K562 (cell line): ENCODE measurements at regions not wholly inside any gene's neighbourhood (a gene's known extent, or its start where the extent isn't known, plus 50 kb on each side); places are given as distances from the start of the nearest gene placed in this dataset.

Experiments
- ATAC-seq: fragments of 200-7000 bp; cut with Tn5 transposase; 3 replicates; pipeline ENCODE4 v1.9.1; 2020; ENCODE audit warnings: moderate library complexity
- BruUV-seq: library from RNA; stranded (reverse); fragments of 400-500 nt; replicated peaks from 2 replicates; lab custom pipeline; 2021; lab: Mats Ljungman, UMichigan
- CTCF ChIA-PET: fragments of 300-600 bp; formaldehyde crosslinking; extraction: SDS; loops from one replicate; lab custom pipeline; 2021; ENCODE audit warnings: low intra/inter-chr PET ratio; lab: Yijun Ruan, JAX
- POLR2A ChIA-PET: fragments of 300-600, 350-650 bp; sonication (Branson Sonifier 250); formaldehyde crosslinking; extraction: SDS; loops from one replicate; lab custom pipeline; 2021; ENCODE audit warnings: antibody characterized with exemption, inconsistent platforms; lab: Yijun Ruan, JAX
- DNase-seq, 4 experiments: peaks; one replicate each; pipeline versions ENCODE4 v3.0.0 to v3.0.0-alpha.2; 2011 to 2018; ENCODE audit warnings: low spot score in 3 of 4, mixed read lengths in 3 of 4; ENCODE audit errors: extremely low read depth in 1 of 4
- FAIRE-seq: peaks from 2 replicates; lab custom pipeline; 2011; peaks lifted over from hg19 to GRCh38; lab: Jason Lieb, UNC
- H2AFZ ChIP-seq: 2 replicates; pipeline ENCODE4 v1.6.0; 2011; ENCODE audit warnings: low read depth, low read length, control low read depth, inconsistent platforms
- H3K27ac ChIP-seq: fragments of 200-600 bp; 3 replicates; pipeline ENCODE4 v1.8.0; 2011; ENCODE audit warnings: low read depth, mild to moderate bottlenecking, control low read depth, inconsistent platforms, low read length, moderate library complexity, mixed read lengths; ENCODE audit errors: extremely low read depth
- H3K27me3 ChIP-seq, 2 experiments: fragments of 300-600 bp in 1 of 2; 2 replicates in 1 of 2; 3 replicates in 1 of 2; pipeline versions ENCODE4 v1.6.0 to v1.8.0; 2011; ENCODE audit warnings: inconsistent platforms in 2 of 2, low read length in 2 of 2, mild to moderate bottlenecking in 1 of 2, mixed read lengths in 1 of 2, moderate library complexity in 1 of 2; ENCODE audit not compliant: control insufficient read depth in 2 of 2, insufficient read depth in 2 of 2
- H3K36me3 ChIP-seq: fragments of 300-600 bp; 3 replicates; pipeline ENCODE4 v1.8.0; 2011; ENCODE audit warnings: mild to moderate bottlenecking, low read length, inconsistent platforms; ENCODE audit not compliant: control insufficient read depth, insufficient read depth
- H3K4me1 ChIP-seq, 2 experiments: fragments of 200-600 bp in 1 of 2; replicated peaks in 1 of 2; 2 replicates in 1 of 2; 3 replicates in 1 of 2; pipeline versions ENCODE4 v1.5.1 to v1.8.0; 2011; ENCODE audit warnings: inconsistent platforms in 2 of 2, low read length in 2 of 2, mild to moderate bottlenecking in 1 of 2, mixed read lengths in 1 of 2, moderate library complexity in 1 of 2; ENCODE audit not compliant: control insufficient read depth in 2 of 2, insufficient read depth in 2 of 2
- H3K4me2 ChIP-seq: 2 replicates; pipeline ENCODE4 v1.6.1; 2011; ENCODE audit warnings: low read length, control low read depth, inconsistent platforms, mixed read lengths; ENCODE audit not compliant: insufficient read depth
- H3K4me3 ChIP-seq: fragments of 200-600 bp; sonication (generic), shearing (Covaris generic); 2 replicates; pipeline ENCODE4 v1.5.1; 2016; ENCODE audit warnings: control low read depth, inconsistent platforms
- H3K79me2 ChIP-seq: fragments of 200-600 bp; 3 replicates; pipeline ENCODE4 v1.8.0; 2011; ENCODE audit warnings: low read length, inconsistent platforms; ENCODE audit not compliant: control insufficient read depth, insufficient read depth
- H3K9ac ChIP-seq, 2 experiments: 2 replicates each; pipeline versions ENCODE4 v1.6.0 to v1.6.1; 2011; ENCODE audit warnings: low read depth in 2 of 2, low read length in 2 of 2, control low read depth in 1 of 2, inconsistent platforms in 1 of 2, mild to moderate bottlenecking in 1 of 2, mixed read lengths in 1 of 2; ENCODE audit not compliant: insufficient read depth in 1 of 2
- H3K9me1 ChIP-seq: one replicate; pipeline ENCODE4 v1.6.0; 2011; ENCODE audit warnings: inconsistent platforms, mild to moderate bottlenecking, low read length, moderate library complexity; ENCODE audit not compliant: control insufficient read depth, insufficient read depth
- H3K9me3 ChIP-seq: replicated peaks from 2 replicates; pipeline ENCODE4 v1.5.1; 2011; ENCODE audit warnings: low read depth, low read length, inconsistent platforms; ENCODE audit not compliant: control insufficient read depth, insufficient read depth
- H4K20me1 ChIP-seq: replicated peaks from 2 replicates; pipeline ENCODE4 v1.6.1; 2011; ENCODE audit warnings: low read length, inconsistent platforms, mixed read lengths; ENCODE audit not compliant: control insufficient read depth, insufficient read depth
- ASH1L ChIP-seq: fragments of 450-650 bp; IDR thresholded peaks from 2 replicates; pipeline ENCODE4 v1.6.1; 2018; ENCODE audit warnings: borderline replicate concordance, mild to moderate bottlenecking, low read depth; ENCODE audit not compliant: partially characterized antibody
- GATAD2B ChIP-seq: fragments of 450-650 bp; IDR thresholded peaks from 2 replicates; pipeline ENCODE4 v1.6.1; 2017; ENCODE audit warnings: mild to moderate bottlenecking, borderline replicate concordance
- MCM5 ChIP-seq: fragments of 450-650 bp; IDR thresholded peaks from 2 replicates; pipeline ENCODE4 v1.6.1; 2016; ENCODE audit warnings: low read depth
- NFYB ChIP-seq: IDR thresholded peaks from 2 replicates; pipeline ENCODE4 v1.6.1; 2011; ENCODE audit warnings: mild to moderate bottlenecking, moderate library complexity; ENCODE audit not compliant: insufficient read length; ENCODE audit errors: extremely low read depth
- RAD51 ChIP-seq: fragments of 450-650 bp; IDR thresholded peaks from 2 replicates; pipeline ENCODE4 v1.7.1; 2016; ENCODE audit warnings: low read depth, mild to moderate bottlenecking, borderline replicate concordance
- SMARCA4 ChIP-seq: fragments of 450-650 bp; IDR thresholded peaks from 2 replicates; pipeline ENCODE4 v1.6.1; 2016
- SNIP1 ChIP-seq: fragments of 450-650 bp; IDR thresholded peaks from 2 replicates; pipeline ENCODE4 v1.7.1; 2017; ENCODE audit warnings: low read depth, mild to moderate bottlenecking
- TGIF2 ChIP-seq: sonication (generic); formaldehyde crosslinking; IDR thresholded peaks from 2 replicates; pipeline ENCODE4 v1.8.1; 2022; ENCODE audit warnings: mild to moderate bottlenecking, missing genetic modification reagents, moderate library complexity
- TRIM24 ChIP-seq, 2 experiments: fragments of 450-650 bp; IDR thresholded peaks; 2 replicates each; pipeline ENCODE4 v1.6.1; 2016
- ZFP30 ChIP-seq: fragments of 250-450 bp; sonication (Bioruptor Pico); IDR thresholded peaks from 2 replicates; pipeline ENCODE4 v1.8.0; 2022; ENCODE audit warnings: moderate library complexity, mild to moderate bottlenecking, inconsistent platforms, borderline replicate concordance
- ZNF212 ChIP-seq: fragments of 450-650 bp; formaldehyde crosslinking; IDR thresholded peaks from 2 replicates; pipeline ENCODE4 v1.4.0; 2020; ENCODE audit warnings: mild to moderate bottlenecking
- ZNF583 ChIP-seq: fragments of 250-450 bp; sonication (Bioruptor Pico); IDR thresholded peaks from 2 replicates; pipeline ENCODE4 v1.4.0; 2020
- ZNF77 ChIP-seq: fragments of 250-450 bp; sonication (Bioruptor Pico); IDR thresholded peaks from 2 replicates; pipeline ENCODE4 v1.5.0; 2020
- WGBS: fragments of 100-300 bp; shearing (Covaris generic); methylation state at CpG from one replicate; pipeline ENCODE4 v1.1.6; 2016; ENCODE audit warnings: low coverage, mixed read lengths; ENCODE audit not compliant: insufficient coverage; ENCODE audit errors: missing lambda C conversion rate; 5-methylcytosine and 5-hydroxymethylcytosine counted together
- in situ Hi-C: fragments of 300-500 bp; cut with MboI; formaldehyde crosslinking; loops from 4 replicates; pipeline ENCODE4 v1.15.0; 2018; ENCODE audit warnings: inconsistent platforms, mixed read lengths
- intact Hi-C: fragments of 100-400 bp; cut with micrococcal nuclease; formaldehyde crosslinking; loops from 2 replicates; pipeline ENCODE4 v1.14.2; 2022

DNA sequence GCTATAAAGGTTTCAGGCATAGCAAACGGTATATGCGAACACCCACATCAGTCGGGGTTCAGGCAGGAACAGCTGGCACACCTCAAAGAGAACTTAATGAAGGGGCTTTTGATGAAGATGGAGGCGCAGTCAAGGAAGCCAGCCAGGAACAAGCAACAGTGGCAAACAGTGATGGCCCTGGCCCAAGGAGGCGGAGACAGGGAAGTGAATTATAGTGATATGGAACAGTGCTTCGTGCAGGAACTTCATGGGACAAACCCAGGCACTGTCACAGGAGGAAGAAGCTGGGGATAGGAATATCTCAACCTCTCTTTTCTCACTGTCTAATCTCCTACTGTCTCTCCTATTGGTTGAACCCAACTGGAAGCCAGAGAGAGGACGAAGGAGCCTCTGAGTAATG lies 328.3 kb downstream of the AACS start:
- TF ChIP-seq ZNF77 (CRISPR knock-in tag) (no peak), TGIF2 (CRISPR knock-in tag) (no peak), ZNF583 (CRISPR knock-in tag) (no peak), ASH1L (no peak), GATAD2B (no peak), SNIP1 (no peak), SMARCA4 (no peak)
- no peak overlapping the region for H3K9ac ChIP-seq
- CTCF ChIA-PET: no interaction called here
- H3K36me3 ChIP-seq: no peaks in the 10 kb centered on the region
- no peak overlapping the region for H3K4me3 ChIP-seq
- no peak for ATAC-seq
- H3K9me3 ChIP-seq: no peaks in the 10 kb centered on the region
- WGBS: 0% methylated on average over 7 of the region's 7 CpGs
- H3K4me1 ChIP-seq: no peaks in the 10 kb centered on the region
- FAIRE-seq: no peak
- peaks cover 0 to 7% of the 10 kb centered on the region in 2 experiments; a peak in 1 of 5 replicates for H3K27me3 ChIP-seq
- H3K9me1 ChIP-seq: no peaks in the 10 kb centered on the region
- DNase-seq: no peak
- no peaks in the 10 kb centered on the region for H4K20me1 ChIP-seq
- intact Hi-C loops (no loop called here), in situ Hi-C loops (no loop called here)
- no peak overlapping the region for H3K27ac ChIP-seq
- no peak overlapping the region for H3K4me2 ChIP-seq
- H2AFZ ChIP-seq: no peak overlapping the region
- POLR2A ChIA-PET: interaction anchor here (0.6 kb wide), 1 partner anchor 8 kb away, joined by 3 read pairs; no protein-coding TSS in a partner anchor
- no TSS peak for BruUV-seq
- no peaks in the 10 kb centered on the region for H3K79me2 ChIP-seq

DNA sequence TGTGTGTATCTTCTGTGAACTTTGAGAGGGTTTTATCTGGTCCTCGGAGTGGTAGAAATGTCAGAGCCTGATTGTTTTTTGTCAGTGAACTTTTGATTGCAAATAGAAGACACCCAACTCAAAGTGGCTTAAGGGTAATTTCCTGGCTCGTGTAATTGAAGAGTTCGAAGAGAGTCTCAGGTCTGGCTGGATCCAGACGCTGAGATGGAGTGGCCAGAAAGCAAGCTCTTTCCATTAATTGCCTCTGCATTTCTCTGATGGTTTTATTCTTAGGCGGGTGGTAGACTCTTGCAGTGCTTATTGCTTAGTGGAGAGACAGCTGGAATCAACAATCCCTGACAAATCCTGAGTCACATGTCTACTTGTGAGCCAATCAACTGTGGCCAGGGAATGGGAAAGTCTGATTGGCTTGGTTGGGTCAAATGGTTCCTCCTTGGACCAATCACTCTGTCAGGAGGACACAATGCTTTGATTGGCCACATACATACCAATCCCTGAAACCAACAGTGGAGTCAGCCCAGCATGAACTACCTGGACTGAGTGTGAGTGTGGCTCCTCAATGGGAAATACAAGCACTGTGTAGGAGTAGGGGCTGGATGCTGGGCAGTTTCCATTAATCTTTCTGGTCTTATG lies 330.5 kb downstream of the AACS start:
- no peak overlapping the region for H3K9ac ChIP-seq
- CTCF ChIA-PET: no interaction called here
- no peaks in the 10 kb centered on the region for H3K4me1 ChIP-seq
- FAIRE-seq (no peak), DNase-seq (peak in 3 of 4 experiments; percentile 16 to 34 (median 29)), ATAC-seq (peak; percentile 71)
- H3K27ac ChIP-seq: no peak overlapping the region
- under 1% methylated on average over 5 of the region's 5 CpGs for WGBS
- H3K27me3 ChIP-seq: peaks cover 0 to 7% of the 10 kb centered on the region in 2 experiments; a peak in 1 of 5 replicates
- H3K9me3 ChIP-seq: no peaks in the 10 kb centered on the region
- intact Hi-C loops: no loop called here
- H3K4me2 ChIP-seq: no peak overlapping the region
- no peaks in the 10 kb centered on the region for H4K20me1 ChIP-seq
- no peak for TF ChIP-seq ZFP30 (CRISPR knock-in tag)
- peak; percentile 40 for TF ChIP-seq NFYB
- no peak for TF ChIP-seq TRIM24 (IDR thresholded peaks at IDR 0.05)
- TF ChIP-seq MCM5: no peak
- no peak for TF ChIP-seq ZNF212 (CRISPR knock-in tag)
- TF ChIP-seq RAD51: peak; percentile 25; the same call in 1 of the 2 replicates
- H3K36me3 ChIP-seq: no peaks in the 10 kb centered on the region
- no peak overlapping the region for H3K4me3 ChIP-seq
- no peak overlapping the region for H2AFZ ChIP-seq
- in situ Hi-C loops: no loop called here
- H3K79me2 ChIP-seq: no peaks in the 10 kb centered on the region
- BruUV-seq: no TSS peak
- POLR2A ChIA-PET: no interaction called here
- no peaks in the 10 kb centered on the region for H3K9me1 ChIP-seq
